OCI-M2 (cell line): ENCODE measurements at regions not wholly inside any gene's neighbourhood (a gene's known extent, or its start where the extent isn't known, plus 50 kb on each side); places are given as distances from the start of the nearest gene placed in this dataset.

Source experiments
- DNase-seq: peaks from one replicate; lab custom pipeline; 2025; ENCODE audit not compliant: unreplicated experiment; lab: John Stamatoyannopoulos, UW

DNA sequence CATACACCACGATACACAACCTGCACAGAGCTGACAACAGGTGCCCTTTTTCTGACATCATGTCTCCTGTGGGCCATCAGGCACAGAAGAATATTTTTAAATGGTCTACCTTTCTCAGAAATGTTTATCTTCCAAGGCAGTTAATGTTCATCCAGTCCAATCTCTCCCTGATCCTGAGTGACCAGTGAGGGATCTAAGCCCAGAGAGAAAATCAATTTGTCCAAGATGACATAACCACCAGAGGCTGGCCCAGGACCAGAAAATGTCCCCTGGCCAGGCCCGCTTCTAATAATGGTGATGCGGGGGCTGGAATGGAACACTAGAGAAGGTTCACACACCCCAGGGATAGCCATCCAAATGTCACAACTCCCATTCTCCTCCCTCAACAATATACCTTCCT is 357.9 kb upstream of the KIF2A start:
- no peak for DNase-seq

DNA sequence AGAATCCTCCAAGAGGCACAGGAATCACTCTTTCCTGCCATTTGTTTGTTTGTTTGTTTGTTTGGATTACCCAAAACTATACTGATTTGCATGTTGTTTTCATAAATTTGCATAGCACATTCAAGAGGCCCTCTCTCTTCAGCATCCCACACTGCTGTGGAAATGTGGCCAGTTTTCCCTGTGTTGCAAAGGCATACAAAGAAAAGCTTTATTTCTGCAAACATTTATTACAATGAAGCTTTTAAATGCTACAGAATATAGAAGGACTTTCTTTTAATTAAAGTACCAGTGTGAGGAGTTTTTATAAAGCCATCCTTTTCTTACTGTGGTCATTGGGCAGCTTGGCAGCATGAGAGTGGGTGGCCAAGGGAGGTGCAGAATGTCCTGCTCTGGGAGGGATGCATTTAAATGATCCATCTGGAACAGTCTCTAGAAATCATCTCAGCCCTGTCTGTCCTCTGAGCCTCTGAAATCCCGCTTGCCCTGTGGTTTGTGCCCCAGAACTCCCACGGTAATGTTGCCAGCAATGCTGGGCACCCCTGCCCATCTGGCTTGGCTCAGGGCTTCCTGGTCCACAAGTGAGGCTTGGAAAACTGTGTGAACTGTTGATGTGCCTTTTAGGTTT is 356.8 kb upstream of the KIF2A start:
- no peak for DNase-seq

DNA sequence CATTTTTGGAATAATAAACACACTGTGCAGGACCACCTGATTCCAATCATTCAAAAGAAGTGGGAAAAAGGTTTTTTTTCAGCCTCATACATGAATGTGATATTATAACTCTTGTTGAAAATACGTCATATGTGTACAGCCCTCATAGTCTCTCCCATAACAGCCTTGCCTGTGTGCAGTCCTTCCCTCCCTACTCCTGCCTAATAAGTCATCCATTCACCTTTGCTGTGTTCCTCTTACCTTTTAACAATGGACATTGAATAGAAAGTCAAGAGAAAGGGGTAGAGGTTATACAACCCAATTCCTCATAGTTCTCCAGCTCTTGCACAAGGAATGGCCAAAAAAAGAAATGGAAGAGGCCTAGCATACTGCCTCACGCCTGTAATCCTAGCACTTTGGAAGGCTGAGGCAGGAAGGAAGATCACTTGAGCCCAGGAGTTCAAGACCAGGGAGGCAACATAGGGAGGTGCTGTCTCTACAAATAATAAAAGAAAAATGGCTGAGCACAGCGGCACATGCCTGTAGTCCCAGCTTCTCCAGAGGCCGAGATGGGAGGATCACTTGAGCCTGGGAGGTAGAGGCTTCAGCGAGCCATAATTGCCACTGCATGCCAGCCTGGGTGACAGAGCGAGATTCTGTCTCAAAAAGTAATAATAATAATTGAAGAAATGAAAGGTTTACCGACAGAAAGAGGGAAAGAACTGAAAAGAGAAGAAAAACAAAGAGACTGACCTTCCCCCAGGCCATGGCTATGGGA is 356.1 kb upstream of the KIF2A start:
- no peak for DNase-seq

DNA sequence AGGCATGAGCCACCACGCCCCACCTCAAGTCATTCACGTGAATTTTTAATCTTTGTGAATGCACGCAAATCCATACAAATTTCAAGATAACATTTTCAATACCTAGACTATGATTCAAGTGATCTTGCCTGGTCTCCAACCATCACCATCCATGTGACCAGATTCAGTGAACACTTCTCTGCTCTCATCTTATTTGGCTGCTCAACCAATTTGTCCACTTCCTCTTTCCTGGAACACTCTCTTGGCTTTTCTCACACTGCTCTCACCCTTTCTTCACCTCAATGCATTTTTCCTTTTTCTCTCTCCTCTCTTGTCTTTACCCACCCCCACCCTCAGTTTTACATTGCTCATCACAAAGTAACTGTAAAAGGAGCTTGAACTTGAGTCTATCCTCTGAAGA is 354.7 kb upstream of the KIF2A start:
- no peak for DNase-seq

DNA sequence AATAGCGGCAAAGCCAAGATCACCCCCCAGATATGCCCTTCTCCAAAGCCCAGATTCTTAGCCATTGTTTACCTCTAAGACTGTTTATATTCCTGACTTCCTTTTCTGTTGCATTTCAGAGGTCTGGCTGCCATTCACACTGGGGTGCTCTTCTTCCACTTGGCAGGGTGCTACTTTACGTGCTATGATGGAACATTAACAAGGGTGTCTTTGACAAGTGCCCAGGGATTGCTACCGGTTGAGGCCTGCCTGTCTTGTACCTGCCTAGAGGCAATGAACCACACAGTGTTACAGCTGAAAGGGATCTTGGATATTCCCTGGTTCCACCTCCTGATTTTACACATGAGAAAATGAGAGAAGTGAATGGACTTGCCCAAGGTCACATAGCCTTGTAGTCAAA is 352.1 kb upstream of the KIF2A start:
- DNase-seq = no peak

DNA sequence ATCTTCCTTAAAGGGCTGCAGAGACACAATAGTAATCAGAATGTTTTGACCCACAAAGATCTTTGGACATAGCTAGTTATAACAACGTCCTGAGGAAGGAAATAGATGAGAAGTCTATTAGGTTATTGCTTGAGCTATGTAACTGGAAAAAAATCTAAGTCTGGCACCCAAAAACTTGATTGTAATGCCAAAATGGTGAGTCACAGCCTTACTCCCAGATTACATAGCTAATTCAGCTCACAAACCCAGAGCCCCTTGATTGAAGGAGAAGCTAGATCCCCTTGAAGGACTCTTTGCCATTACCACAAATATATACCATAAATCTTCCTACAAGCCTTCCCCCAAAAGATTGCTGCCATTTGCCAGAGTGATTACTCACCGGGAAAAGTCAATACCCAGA is 341.8 kb upstream of the KIF2A start:
- DNase-seq = no peak

DNA sequence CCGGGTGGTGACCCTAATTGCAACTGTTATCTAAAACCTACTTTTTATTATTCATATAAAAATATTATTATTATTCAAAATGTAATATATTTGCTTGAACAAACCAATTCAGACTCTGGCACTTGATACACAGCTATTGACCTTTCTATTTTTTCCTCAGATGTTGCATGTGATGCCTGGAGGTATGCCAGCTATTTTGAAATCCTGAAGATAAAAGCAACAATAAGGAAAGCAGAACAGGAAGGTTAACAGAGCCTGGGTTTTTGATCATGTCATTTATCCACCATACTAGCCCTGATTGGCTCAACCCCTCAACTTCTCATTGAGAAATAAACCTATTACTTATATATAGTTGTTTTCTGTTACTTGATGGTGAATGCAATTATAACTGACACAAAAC is 340.9 kb upstream of the KIF2A start:
- no peak for DNase-seq

DNA sequence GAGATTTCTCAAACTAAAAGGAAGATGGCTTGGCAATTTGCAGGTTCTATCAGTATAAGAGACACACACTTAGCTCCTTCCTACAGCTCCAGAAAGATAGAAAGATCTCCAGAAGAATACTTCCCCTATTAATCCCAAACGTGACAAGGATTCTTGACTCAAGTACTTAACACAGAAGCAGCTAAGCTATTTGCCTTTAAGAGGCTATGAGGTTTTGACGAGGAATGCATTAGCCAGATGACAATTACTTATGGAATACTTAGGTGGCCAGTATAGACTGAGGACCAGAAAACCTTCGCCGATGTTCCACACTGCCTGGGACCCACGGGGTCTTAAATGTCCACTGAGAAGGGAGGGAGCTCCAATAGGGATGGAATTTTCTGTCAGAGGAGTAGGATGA is 340.5 kb upstream of the KIF2A start:
- no peak for DNase-seq

DNA sequence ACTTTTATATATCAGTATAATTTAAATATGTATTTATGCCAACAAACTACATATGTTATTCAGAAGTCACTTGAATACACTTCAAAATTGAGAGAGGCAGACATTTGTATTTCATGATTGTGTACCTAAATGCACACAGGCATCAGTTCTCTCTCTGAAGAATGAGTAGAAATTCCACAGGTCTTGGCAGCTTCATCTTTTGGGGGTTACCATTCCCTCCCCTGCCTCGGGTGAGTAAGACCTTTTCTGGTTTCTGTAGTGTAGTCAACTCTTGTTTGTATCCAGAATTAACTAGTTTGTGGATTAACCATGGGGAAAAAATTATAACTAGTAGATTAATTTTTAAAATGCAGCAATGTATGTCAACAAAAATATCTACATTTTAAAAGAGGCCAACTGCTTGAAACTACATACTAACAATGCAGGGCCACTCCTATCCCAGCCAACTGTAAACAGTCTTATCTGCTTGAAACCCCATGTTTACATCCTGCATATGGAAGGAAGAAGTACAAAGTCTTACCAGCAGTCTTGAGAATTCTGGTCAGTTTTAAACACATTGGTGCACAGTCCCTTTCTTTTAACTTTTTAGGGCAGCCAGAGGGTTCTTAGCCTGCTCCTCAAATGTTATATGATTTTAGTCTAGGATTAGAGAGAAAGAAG is 339.6 kb upstream of the KIF2A start:
- no peak for DNase-seq

DNA sequence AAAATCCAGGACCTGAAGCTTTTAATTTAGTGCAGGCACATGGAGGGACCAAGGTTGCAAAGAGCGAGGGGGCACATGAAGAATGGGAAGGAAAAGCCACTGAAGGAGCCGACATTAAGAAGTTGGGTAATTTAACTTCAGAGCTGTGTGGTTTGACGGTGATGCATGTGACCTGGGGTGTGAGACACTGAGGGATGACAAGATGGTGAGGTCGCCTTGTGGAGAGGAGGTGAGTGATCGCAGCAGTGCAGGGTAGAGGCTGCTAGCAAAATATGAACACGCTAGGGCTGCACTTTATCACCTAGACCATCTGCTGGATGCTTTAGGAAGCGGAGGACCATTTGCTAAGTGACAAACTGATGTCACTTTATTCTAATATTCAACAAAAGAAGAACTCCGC is 339.0 kb upstream of the KIF2A start:
- DNase-seq = no peak

DNA sequence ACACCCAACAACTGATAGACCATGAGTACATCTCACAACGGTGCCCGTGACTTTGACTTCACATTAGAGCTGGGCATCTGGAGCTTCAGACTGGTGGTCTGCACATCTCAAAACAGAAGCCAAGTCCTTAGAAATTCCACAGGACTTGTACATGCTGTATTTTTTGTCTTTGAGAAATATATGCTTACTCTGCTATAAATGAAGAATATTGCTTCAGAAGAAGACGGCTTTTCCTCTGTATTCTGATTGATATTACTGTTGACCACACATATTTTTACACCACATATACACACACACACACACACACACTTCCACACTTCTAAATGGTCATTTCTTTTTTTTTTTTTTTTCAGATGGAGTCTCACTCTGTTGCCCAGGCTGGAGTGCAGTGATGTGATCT is 338.3 kb upstream of the KIF2A start:
- DNase-seq = no peak

DNA sequence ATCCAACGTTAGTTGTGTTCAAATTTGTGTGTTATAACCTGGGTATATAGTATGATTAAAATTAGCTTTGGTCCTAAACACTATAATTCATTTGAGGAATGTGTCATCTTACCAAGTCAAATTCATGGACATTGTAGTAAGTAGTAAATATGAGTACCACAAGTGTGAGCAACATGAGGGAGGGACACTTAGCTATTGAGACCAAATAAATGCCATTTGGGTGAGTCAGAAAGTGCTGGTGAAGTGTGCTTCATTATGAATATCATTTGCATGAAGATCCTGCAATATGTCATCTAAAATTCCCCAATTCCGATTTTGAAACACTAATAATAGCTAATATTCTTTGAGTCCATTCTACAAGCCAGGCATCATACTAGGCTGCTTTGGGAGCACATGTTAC is 336.7 kb upstream of the KIF2A start:
- no peak for DNase-seq

DNA sequence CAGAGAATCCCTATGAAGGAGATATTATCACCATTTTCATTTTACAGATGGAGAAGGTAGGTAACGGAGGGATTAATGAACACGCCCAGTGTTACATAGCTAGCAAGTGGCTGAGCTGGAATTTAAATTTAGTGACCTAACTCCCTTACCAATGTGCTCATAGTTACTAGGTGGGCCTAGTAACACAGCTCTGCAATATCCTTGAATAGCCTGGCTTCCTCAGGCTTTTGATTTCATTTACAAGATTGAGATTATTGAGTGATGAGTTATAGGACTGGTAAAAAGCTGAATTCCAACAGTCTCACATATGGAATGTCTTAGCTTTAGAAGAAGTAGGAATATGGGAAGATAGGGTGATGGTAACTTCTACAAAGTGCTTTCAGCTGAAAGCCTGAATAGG is 336.3 kb upstream of the KIF2A start:
- DNase-seq = no peak

DNA sequence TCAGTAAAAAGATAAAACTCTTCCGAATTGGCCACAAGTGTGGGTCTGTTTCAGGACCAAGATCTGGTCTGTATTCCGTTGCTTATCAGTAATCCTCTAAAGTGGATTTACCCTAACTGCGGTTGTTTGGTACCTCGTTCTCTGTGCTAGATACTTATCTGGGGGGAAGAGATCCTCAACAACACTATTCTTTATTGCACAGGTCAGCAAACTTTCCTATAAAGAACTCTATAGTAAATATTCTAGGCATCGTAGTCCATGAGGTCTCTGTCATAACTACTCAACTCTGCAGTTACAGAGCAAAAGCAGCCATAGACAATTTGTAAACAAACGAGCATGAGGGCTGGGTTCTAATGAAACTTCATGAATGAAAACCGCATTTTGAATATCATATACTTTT is 335.8 kb upstream of the KIF2A start:
- no peak for DNase-seq

DNA sequence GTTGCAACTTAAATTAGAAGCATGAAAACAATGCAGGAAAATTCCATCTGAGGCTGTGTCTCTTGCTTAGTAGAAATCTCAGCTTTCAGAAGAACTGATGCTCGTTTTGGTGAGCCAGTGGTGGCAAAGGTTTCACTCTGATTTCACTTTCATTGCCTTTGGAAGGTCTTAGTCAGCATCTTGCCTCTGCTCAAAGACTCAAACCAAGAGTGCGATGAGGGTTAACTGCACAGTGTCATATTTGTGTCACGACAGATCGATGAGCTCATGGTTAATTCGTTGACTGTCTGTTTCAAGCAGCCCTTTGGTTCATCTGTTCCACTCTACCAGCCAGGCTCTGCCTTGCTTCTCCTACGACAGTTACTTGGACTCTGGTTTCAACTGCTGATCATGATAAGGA is 331.3 kb upstream of the KIF2A start:
- DNase-seq = no peak

DNA sequence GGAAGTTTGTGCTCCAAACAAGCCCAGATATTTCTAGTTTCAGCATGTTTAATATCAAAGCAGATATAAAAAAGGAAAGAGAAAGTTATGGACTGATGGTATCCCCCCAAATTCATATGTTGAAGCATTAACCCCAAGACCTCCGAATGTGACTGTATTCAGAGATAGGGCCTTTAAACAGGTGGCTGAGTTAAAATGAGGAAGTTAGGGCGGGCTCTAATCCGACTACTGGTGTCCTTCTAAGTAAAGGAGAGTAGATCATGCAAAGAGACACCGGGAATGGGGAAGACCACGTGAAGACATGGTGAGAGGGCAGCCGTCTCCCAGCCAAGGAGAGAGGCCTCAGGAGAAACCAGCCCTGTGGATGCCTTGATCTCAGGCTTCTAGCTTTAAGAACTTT is 324.1 kb upstream of the KIF2A start:
- no peak for DNase-seq

DNA sequence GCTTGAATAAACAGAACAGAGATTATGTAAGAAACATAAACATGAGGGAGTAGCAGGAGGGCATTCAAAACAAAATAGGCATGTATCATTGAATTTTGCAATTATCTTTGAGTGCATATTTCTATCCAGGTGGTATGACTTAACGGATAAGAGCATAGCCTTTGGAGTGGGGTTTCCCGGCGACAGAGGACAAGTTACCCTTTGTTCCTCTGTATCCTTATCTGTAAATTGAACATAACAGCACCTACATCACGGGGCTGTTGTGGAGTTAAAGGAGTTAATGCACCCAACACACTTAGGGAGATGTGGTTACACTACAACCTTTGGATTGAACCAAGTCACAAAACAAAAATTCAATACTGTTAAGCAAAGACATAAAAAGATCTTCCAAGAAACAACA is 314.6 kb upstream of the KIF2A start:
- DNase-seq = no peak

DNA sequence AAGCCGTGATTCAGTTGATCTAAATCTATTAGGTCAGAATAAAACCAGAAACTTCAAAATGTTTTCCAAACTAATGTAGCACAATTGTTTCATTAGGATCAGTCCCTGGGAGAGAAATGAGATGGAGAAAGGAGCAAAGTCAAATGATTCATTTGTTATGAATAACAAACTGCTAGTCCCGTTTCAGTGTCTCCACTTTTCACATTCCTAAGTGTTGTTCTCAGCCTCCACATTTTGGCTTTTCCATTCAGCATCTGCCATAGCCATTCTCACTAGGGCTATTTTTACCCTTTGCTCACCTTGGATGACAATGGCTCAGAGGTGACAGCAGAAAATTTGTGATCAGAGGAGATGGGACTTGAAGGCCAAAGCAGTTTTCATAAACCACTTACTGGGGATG is 314.1 kb upstream of the KIF2A start:
- DNase-seq = no peak

DNA sequence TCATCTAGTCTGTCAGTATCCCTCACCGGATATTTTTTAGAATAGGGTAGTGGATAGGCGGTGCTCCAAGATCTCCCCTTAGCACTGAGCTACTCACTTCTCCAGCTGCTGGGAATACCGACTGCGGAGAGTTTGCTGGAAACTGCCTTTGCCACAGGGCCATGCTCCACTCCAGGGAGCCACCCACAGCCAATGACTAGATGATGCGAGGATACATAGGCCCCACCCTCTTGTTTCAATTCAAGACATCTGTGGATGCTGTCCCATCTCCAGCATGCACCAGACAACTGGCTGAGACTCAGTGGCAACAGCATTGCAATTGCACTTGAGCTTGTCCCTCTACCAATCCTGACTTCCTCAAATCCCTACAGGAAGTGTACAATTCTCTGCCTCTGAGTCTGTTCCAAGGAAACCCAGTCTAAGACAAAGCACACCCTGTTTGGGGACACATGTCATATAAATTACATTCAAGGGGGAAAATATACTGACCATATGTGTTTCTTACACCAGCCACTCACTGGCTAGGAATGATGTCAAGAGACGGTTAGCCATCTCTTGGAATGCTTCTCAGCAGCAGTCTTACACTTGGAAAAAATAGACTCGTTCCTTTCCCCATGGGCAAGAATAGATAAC is 312.6 kb upstream of the KIF2A start:
- no peak for DNase-seq

DNA sequence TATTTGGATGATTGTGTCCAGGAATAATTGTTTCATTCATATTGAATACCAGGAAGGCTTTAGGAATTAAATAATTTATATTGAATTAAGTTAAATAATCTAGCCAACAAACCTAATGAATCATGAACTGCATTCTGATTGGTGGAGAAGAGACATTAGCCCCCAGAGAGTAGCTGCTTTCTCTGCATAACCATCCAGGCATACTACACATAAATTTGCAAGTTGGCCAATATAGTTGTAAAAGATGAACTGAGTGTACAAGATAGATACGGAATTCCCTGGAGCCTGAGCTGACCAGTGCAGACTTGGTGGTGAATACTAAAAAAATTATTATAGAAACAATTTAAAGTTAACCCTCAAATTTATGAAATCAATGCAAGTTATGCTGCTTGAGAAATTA is 311.8 kb upstream of the KIF2A start:
- no peak for DNase-seq

DNA sequence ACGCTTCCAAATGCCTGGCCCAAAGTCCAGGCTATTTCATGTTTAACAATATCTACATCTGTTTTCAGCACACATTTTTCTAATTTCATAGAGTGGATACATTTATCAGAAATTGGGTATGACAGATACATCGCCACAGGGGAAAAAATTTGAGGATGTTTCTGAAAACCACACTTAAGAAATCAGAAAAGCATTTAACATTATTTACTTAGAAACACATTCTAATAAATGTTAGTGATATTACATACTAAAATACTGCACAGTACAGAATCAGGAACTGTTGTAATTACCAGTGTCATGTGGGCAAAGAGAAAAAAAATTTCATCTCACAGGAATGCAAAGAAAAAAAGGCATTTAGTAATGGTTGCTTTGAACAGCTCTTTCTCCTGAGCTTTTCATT is 310.5 kb upstream of the KIF2A start:
- DNase-seq = no peak

DNA sequence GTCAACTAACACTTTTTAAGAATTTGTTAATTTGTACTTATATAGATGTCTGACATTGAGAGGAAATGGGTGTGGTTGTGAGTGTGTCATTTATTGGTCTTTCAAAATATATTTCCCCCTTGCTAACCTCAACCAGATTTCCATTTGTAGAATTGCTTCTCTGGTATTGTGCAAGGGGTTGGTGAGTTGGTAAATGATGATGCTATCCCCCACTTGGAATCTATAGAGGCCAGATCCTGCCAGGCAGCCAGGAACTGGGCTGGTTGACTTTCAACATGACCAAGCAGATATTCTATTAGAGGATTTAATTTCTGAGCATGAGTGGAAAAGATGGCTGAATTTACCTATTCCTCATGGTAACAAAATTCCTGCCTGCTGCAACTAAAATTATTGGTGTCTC is 306.6 kb upstream of the KIF2A start:
- no peak for DNase-seq
